ENCODE measurements at regions not wholly inside any gene's neighbourhood (a gene's known extent, or its start where the extent isn't known, plus 50 kb on each side); places are given as distances from the start of the nearest gene placed in this dataset.

DNA sequence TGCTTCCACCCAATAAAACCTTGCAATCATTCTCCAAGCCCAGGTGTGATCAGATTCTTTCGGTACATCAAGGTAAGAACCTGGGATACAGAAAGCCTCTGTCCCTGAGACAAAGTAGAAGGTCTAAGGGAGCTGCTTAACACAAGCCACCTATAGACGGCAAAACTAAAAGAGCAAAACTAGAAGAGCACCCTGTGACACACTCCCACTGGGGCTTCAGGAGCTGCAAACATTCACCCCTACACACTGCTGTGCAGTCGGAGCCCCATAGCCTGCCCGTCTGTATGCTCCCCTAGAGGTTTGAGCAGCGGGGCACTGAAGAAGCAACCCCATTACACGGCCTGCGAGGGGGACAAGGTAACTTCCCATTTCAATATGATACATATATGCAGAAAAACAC lies 179.6 kb upstream of the CDH9 start:
- Histone ChIP-seq H3K9me3 (ENCODE audit: insufficient read depth in 2 of 2, low read depth in 1 of 2, low read length in 1 of 2) (no peaks in the 10 kb centered on the region; a peak in 1 of 4 replicates), H3K79me1 (ENCODE audit: low read depth, low read length) (no peaks in the 10 kb centered on the region), H3K27ac (ENCODE audit: low read depth, low read length) (no peak overlapping the region), H3K23me2 (ENCODE audit: low read depth, low read length) (no peaks in the 10 kb centered on the region), H4K20me1 (replicated peaks in 1 of 2; ENCODE audit: control insufficient read depth in 1 of 2, insufficient read depth in 2 of 2, low read length in 2 of 2) (no peaks in the 10 kb centered on the region), H2AK5ac (ENCODE audit: low read depth, low read length) (no peak overlapping the region), H4K8ac (ENCODE audit: extremely low read depth, insufficient read depth, low read length) (no peak overlapping the region), H3K18ac (ENCODE audit: extremely low read depth, low read length) (no peak overlapping the region), H2BK120ac (replicated peaks; ENCODE audit: low read depth, low read length) (no peak overlapping the region), H3K14ac (ENCODE audit: insufficient read length) (no peak overlapping the region), H3K36me3 (ENCODE audit: control insufficient read depth in 2 of 4, insufficient read depth in 4 of 4, low read length in 3 of 4) (no peaks in the 10 kb centered on the region), H2BK5ac (ENCODE audit: low read depth, low read length) (no peak overlapping the region), H3K27me3 (replicated peaks in 1 of 4; ENCODE audit: control insufficient read depth in 3 of 4, extremely low read depth in 1 of 4, insufficient read depth in 3 of 4, low read length in 3 of 4) (no peaks in the 10 kb centered on the region), H2AFZ (ENCODE audit: low read length) (no peak overlapping the region), H2BK20ac (ENCODE audit: low read length) (no peak overlapping the region), H3K4me1 (replicated peaks in 1 of 4; ENCODE audit: control insufficient read depth in 3 of 4, insufficient read depth in 4 of 4, low read length in 3 of 4) (no peaks in the 10 kb centered on the region), H3K23ac (ENCODE audit: insufficient read length) (no peak overlapping the region), H2BK12ac (ENCODE audit: low read depth, low read length) (no peak overlapping the region), H2BK15ac (ENCODE audit: low read length) (no peak overlapping the region), H3K9ac (replicated peaks in 1 of 4; ENCODE audit: extremely low read depth in 1 of 4, low read depth in 3 of 4, low read length in 3 of 4) (no peak overlapping the region), H3K4ac (replicated peaks; ENCODE audit: insufficient read length, low read depth, low read length) (no peak overlapping the region), H4K5ac (ENCODE audit: insufficient read length, low read depth, low read length) (no peak overlapping the region), H3K79me2 (ENCODE audit: control insufficient read depth in 1 of 2, insufficient read depth in 2 of 2, low read length in 2 of 2) (no peaks in the 10 kb centered on the region), H4K91ac (replicated peaks; ENCODE audit: insufficient read length, low read length) (no peak overlapping the region), H3K4me2 (ENCODE audit: insufficient read depth in 1 of 2, low read depth in 2 of 2, low read length in 2 of 2) (no peak overlapping the region), H3K56ac (replicated peaks; ENCODE audit: insufficient read length, low read depth, low read length) (no peak overlapping the region), H3K4me3 (ENCODE audit: extremely low read depth in 1 of 4, insufficient read depth in 2 of 4, low read depth in 3 of 4, low read length in 4 of 4) (no peak overlapping the region)
- ChIA-PET POLR2A (ENCODE audit: partially characterized antibody) (no interaction called here), CTCF (ENCODE audit: partially characterized antibody) (no interaction called here)
- FAIRE-seq (no peak), DNase-seq (ENCODE audit: low read depth in 1 of 2, low spot score in 2 of 2) (no peak)
- 96% methylated on average over 7 of the region's 7 CpGs; no CpG with 5 or more reads in 1 of the 2 experiments for WGBS, 2 experiments (ENCODE audit: extremely low coverage in 1 of 2, insufficient coverage in 1 of 2, insufficient read length in 1 of 2, insufficient replicate concordance in 2 of 2, low coverage in 1 of 2, low lambda C conversion rate in 2 of 2, missing lambda C conversion rate in 1 of 2)
- TF ChIP-seq JUN (IDR thresholded peaks at IDR 0.05; ENCODE audit: low read depth, low read length): no peak
- TF ChIP-seq, protein P1, sequence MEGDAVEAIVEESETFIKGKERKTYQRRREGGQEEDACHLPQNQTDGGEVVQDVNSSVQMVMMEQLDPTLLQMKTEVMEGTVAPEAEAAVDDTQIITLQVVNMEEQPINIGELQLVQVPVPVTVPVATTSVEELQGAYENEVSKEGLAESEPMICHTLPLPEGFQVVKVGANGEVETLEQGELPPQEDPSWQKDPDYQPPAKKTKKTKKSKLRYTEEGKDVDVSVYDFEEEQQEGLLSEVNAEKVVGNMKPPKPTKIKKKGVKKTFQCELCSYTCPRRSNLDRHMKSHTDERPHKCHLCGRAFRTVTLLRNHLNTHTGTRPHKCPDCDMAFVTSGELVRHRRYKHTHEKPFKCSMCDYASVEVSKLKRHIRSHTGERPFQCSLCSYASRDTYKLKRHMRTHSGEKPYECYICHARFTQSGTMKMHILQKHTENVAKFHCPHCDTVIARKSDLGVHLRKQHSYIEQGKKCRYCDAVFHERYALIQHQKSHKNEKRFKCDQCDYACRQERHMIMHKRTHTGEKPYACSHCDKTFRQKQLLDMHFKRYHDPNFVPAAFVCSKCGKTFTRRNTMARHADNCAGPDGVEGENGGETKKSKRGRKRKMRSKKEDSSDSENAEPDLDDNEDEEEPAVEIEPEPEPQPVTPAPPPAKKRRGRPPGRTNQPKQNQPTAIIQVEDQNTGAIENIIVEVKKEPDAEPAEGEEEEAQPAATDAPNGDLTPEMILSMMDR (IDR thresholded peaks at IDR 0.05; ENCODE audit: control extremely low read depth in 1 of 3, insufficient read depth in 1 of 3, low read depth in 1 of 3, low read length in 3 of 3): no peak

Data from H1 (cell line).